ENCODE measurements at regions not wholly inside any gene's neighbourhood (a gene's known extent, or its start where the extent isn't known, plus 50 kb on each side); places are given as distances from the start of the nearest gene placed in this dataset.

GRCh38 chr10:37434091-37434490, 308.7 kb downstream of the ANKRD30A start:
- ATAC-seq (no peak), DNase-seq (ENCODE audit: low spot score) (no peak)
- Mint-ChIP-seq H3K27me3 (ENCODE audit: low read depth) (peaks cover 14% of the 10 kb centered on the region), H3K27ac (no peak overlapping the region), H3K36me3 (peaks cover 40% of the 10 kb centered on the region), H3K4me1 (no peaks in the 10 kb centered on the region), H3K4me3 (no peak overlapping the region), H3K9me3 (peaks cover 67% of the 10 kb centered on the region)
- no peak for TF ChIP-seq ZNF232 (CRISPR knock-in tag; IDR thresholded peaks at IDR 0.05)
- TF ChIP-seq ZNF425 (CRISPR knock-in tag; conservative IDR thresholded peaks at IDR 0.05) = no peak
- TF ChIP-seq ZNF416 (CRISPR knock-in tag; IDR thresholded peaks at IDR 0.05) = no peak
- no peak for TF ChIP-seq PRDM15 (CRISPR knock-in tag; IDR thresholded peaks at IDR 0.05)
- no peak for TF ChIP-seq FOXJ3 (CRISPR knock-in tag; IDR thresholded peaks at IDR 0.05; ENCODE audit: borderline replicate concordance)
- no peak for TF ChIP-seq E2F1 (CRISPR knock-in tag; IDR thresholded peaks at IDR 0.05)
- no peak for TF ChIP-seq MYBL2 (CRISPR knock-in tag; IDR thresholded peaks at IDR 0.05)
- TF ChIP-seq ZBTB21 (CRISPR knock-in tag; IDR thresholded peaks at IDR 0.05; ENCODE audit: borderline replicate concordance) = no peak
- no peak for TF ChIP-seq ATF3 (CRISPR knock-in tag; conservative IDR thresholded peaks at IDR 0.05)
- ChIA-PET POLR2A (no interaction called here), CTCF (no interaction called here)
